Heart left ventricle (tissue), 13 donors: ENCODE measurements at regions not wholly inside any gene's neighbourhood (a gene's known extent, or its start where the extent isn't known, plus 50 kb on each side); places are given as distances from the start of the nearest gene placed in this dataset.

Experiments
- POLR2A ChIP-seq, 2 donors: fragments of 450-650 bp; IDR thresholded peaks; one replicate each; pipeline ENCODE4 v1.6.1; 2017; ENCODE audit warnings: antibody characterized with exemption in 2 of 2, mild to moderate bottlenecking in 2 of 2, moderate library complexity in 2 of 2
- TF ChIP-seq, protein P1 (sequence below), 12 donors: fragments of 200-600 bp; sonication (generic) in 4 of 12; IDR thresholded peaks; one replicate each; pipeline versions ENCODE4 v1.5.0 to v1.8.0; 2018 to 2022; ENCODE audit warnings: antibody characterized with exemption in 12 of 12, mild to moderate bottlenecking in 5 of 12
- donor health status: ischemic (EF 13 %, LVEDD 7.1; RV severe dilation, severe dysfunction).
- donor health status: DM: no; HTN: yes; CAD: no.
- donor health status: DM: no; HTN: no; CAD: no.
- donor health status: ischemic (EF 25% LVEDD 6.9; RV normal size, moderate dysfunction).
- donor health status: ischemic (EF 25% LVEDD 5.7; RV mildly dilated, moderate dysfunction).
- donor health status: ischemic (EF 35%, LVEDD 5.7; RV mildly dilated, moderate dysfunction).
- donor health status: nonischemic (EF 11% LVEDD 7.7; RV severe dilation, severe dysfunction).
- donor health status: DM: yes; HTN: yes; CAD: no.
- donor health status: PGD.
- donor health status: ischemic (EF 29% LVEDD 5.4; RV normal size, mild dysfunction).
- donor health status: nonischemic (EF 23%, LVEDD 6.1; RV moderate dilation, normal function).

DNA sequence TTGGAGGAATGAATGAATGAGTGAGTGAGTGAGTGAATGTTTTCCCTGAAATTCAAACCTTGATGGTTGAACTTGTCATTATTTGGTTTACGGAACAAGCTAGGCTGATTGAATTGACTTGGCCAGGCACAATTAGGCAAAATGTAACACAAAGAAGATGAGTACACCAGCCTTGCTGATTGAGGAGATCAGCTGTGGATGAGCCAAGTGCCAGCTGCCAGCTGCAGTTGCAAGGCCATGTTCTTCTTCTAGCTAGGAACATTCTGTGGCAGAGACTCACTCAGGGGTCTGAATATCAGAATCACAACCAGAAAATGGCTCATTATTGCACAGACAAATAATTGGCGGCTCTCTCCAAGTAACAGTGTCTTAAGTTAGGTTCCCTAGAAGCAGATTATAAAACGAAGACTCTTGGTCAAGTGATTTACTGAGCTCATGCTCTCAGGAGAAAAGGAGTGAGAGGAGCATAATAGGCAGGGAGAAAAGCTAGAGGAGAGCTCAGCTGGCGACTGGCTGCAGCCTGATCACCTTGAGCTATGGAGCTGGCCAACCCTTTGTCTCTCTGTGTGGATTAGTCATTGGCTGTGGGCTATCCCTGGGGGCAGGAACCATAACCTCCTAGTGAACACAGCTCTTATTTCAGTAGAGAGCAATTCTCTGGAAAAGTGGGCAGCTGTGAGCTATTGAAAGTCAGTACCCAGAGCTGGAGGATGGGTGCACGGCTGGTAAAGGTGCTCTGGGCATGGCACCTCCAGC, 225.3 kb upstream of the SERP2 start:
- TF ChIP-seq POLR2A (IDR thresholded peaks at IDR 0.05): no peak
- TF ChIP-seq, protein P1, sequence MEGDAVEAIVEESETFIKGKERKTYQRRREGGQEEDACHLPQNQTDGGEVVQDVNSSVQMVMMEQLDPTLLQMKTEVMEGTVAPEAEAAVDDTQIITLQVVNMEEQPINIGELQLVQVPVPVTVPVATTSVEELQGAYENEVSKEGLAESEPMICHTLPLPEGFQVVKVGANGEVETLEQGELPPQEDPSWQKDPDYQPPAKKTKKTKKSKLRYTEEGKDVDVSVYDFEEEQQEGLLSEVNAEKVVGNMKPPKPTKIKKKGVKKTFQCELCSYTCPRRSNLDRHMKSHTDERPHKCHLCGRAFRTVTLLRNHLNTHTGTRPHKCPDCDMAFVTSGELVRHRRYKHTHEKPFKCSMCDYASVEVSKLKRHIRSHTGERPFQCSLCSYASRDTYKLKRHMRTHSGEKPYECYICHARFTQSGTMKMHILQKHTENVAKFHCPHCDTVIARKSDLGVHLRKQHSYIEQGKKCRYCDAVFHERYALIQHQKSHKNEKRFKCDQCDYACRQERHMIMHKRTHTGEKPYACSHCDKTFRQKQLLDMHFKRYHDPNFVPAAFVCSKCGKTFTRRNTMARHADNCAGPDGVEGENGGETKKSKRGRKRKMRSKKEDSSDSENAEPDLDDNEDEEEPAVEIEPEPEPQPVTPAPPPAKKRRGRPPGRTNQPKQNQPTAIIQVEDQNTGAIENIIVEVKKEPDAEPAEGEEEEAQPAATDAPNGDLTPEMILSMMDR (IDR thresholded peaks at IDR 0.05): no peak
